ENCODE measurements at regions not wholly inside any gene's neighbourhood (a gene's known extent, or its start where the extent isn't known, plus 50 kb on each side); places are given as distances from the start of the nearest gene placed in this dataset.

GRCh38 chr2:133843091-133843490 lies 274.8 kb upstream of the NCKAP5 start:
- BruUV-seq (replicated peaks) = no TSS peak
- no peaks in the 10 kb centered on the region for H3K9me2 ChIP-seq (ENCODE audit: insufficient read depth)
- no peak overlapping the region for H3K27ac ChIP-seq (ENCODE audit: low read depth, low read length)
- no peaks in the 10 kb centered on the region for H4K20me1 ChIP-seq (ENCODE audit: insufficient read depth)
- H3K27me3 ChIP-seq (ENCODE audit: insufficient read depth, low read length) = peaks cover 6% of the 10 kb centered on the region; the same call in 1 of the 2 replicates
- H3K4me2 ChIP-seq (ENCODE audit: low read length) = no peak overlapping the region
- DNase-seq (ENCODE audit: low read depth, low spot score) (no peak), ATAC-seq (no peak)
- H3K9me3 ChIP-seq (ENCODE audit: control insufficient read depth in 1 of 2, insufficient read depth in 1 of 2, low read depth in 1 of 2, low read length in 2 of 2) = no peaks in the 10 kb centered on the region
- no peaks in the 10 kb centered on the region for H3K36me3 ChIP-seq (ENCODE audit: control insufficient read depth in 1 of 2, insufficient read depth in 2 of 2, low read length in 2 of 2)
- ChIA-PET RAD21 (ENCODE audit: low non-redundant PET in 1 of 2, low total read pairs in 2 of 2, uncharacterized antibody in 2 of 2, unreplicated experiment in 2 of 2) (no interaction called here), POLR2A (no interaction called here), CTCF (interaction anchor here (1.7 to 2.7 kb wide), 4 partner anchors 14 to 580 kb away, joined by 4 to 29 read pairs (median 6); no protein-coding TSS in a partner anchor)
- H3K4me1 ChIP-seq (ENCODE audit: control insufficient read depth in 1 of 2, insufficient read depth in 2 of 2, low read length in 2 of 2) = no peaks in the 10 kb centered on the region
- no peak overlapping the region for H3K4me3 ChIP-seq (replicated peaks in 1 of 2; ENCODE audit: low read depth in 1 of 2, low read length in 2 of 2)
- TF ChIP-seq CEBPB (IDR thresholded peaks at IDR 0.05; ENCODE audit: low read depth) (no peak), ZBTB33 (IDR thresholded peaks at IDR 0.05; ENCODE audit: extremely low read depth, insufficient replicate concordance, low read length) (no peak), ZFX (IDR thresholded peaks at IDR 0.05) (no peak), EZH2phosphoT487 (IDR thresholded peaks at IDR 0.05; ENCODE audit: borderline replicate concordance) (no peak), REST (IDR thresholded peaks at IDR 0.05; ENCODE audit: low read depth) (no peak)
- H2AFZ ChIP-seq (ENCODE audit: low read depth, low read length, poor library complexity, severe bottlenecking) = no peak overlapping the region
- H3K79me2 ChIP-seq (ENCODE audit: insufficient read depth, low read length) = no peaks in the 10 kb centered on the region
- intact Hi-C loops (cut with micrococcal nuclease) = loop anchor here (10.0 kb wide), 2 partner anchors 668 to 1168 kb away; partner anchors contain the start of gene LYPD1
- no peak overlapping the region for H3K9ac ChIP-seq (ENCODE audit: low read length)
